ENCODE measurements at regions not wholly inside any gene's neighbourhood (a gene's known extent, or its start where the extent isn't known, plus 50 kb on each side); places are given as distances from the start of the nearest gene placed in this dataset.

DNA sequence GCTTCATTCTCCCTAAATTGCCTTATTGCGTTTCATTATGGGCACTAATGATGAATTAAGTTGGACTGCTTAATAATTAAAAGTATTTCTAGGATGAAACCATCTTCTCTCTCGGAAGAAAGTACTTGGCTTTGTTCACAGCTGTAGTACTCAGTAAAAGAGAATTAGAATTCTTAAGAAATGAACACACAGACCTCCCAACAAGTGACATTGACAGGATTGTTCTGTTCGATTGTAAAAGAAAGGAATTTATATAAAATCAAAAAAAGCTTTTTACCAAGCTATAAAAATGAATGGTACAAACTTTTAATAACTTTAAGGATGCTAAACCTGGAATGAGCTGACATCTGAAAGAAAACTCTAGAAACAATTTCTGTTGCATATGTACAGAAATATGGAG lies 416.4 kb upstream of the THRB start:
- Mint-ChIP-seq H3K27me3 (ENCODE audit: insufficient read depth, unreplicated experiment) (peaks cover 28% of the 10 kb centered on the region), H3K4me3 (ENCODE audit: unreplicated experiment) (no peak overlapping the region), H3K9me3 (ENCODE audit: unreplicated experiment) (no peaks in the 10 kb centered on the region), H3K4me1 (ENCODE audit: low read depth, unreplicated experiment) (peaks cover 2% of the 10 kb centered on the region), H3K27ac (ENCODE audit: unreplicated experiment) (no peak overlapping the region), H3K36me3 (ENCODE audit: insufficient read depth, unreplicated experiment) (no peaks in the 10 kb centered on the region)
- no TSS peak for BruUV-seq (replicated peaks)
- Histone ChIP-seq H3K9me3 (no peaks in the 10 kb centered on the region), H3K4me1 (no peaks in the 10 kb centered on the region), H3K27me3 (replicated peaks; ENCODE audit: control insufficient read depth, insufficient read depth, low read length) (no peaks in the 10 kb centered on the region; the same call in 1 of the 2 replicates), H3K4me3 (ENCODE audit: low read depth, low read length) (no peak overlapping the region), H3K36me3 (ENCODE audit: control insufficient read depth, insufficient read depth, low read length) (no peaks in the 10 kb centered on the region)
- DNase-seq, result no peak
- TF ChIP-seq, protein P1, sequence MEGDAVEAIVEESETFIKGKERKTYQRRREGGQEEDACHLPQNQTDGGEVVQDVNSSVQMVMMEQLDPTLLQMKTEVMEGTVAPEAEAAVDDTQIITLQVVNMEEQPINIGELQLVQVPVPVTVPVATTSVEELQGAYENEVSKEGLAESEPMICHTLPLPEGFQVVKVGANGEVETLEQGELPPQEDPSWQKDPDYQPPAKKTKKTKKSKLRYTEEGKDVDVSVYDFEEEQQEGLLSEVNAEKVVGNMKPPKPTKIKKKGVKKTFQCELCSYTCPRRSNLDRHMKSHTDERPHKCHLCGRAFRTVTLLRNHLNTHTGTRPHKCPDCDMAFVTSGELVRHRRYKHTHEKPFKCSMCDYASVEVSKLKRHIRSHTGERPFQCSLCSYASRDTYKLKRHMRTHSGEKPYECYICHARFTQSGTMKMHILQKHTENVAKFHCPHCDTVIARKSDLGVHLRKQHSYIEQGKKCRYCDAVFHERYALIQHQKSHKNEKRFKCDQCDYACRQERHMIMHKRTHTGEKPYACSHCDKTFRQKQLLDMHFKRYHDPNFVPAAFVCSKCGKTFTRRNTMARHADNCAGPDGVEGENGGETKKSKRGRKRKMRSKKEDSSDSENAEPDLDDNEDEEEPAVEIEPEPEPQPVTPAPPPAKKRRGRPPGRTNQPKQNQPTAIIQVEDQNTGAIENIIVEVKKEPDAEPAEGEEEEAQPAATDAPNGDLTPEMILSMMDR (IDR thresholded peaks at IDR 0.05; ENCODE audit: insufficient read depth in 1 of 2, low read depth in 1 of 2, low read length in 1 of 2, severe bottlenecking in 1 of 2, unreplicated experiment in 1 of 2), result no peak
- CTCF ChIA-PET, result no interaction called here
- POLR2A ChIA-PET, result no interaction called here
- intact Hi-C loops (cut with micrococcal nuclease; ENCODE audit: unreplicated experiment), result no loop called here

DNA sequence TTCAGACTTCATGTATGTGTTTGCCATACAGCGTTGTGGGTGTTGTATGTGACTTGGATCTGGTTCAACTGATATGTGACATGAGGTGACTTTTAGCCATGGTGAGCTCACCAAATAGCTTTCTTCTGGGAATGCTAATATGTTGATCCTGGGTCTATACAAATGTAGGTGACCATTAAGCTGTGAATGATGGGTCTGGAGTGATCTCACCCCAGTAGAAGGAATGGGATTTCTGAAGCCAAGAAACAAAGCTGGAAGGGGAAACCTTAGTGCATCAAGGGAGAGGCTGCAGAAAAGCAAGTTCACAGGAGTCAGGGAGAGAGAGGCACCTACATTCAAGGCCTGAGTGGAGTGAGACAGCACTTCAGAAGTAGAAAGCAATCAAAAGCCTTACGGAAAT lies 421.0 kb upstream of the THRB start:
- Histone ChIP-seq H3K27me3 (replicated peaks; ENCODE audit: control insufficient read depth, insufficient read depth, low read length) (no peaks in the 10 kb centered on the region; the same call in 1 of the 2 replicates), H3K36me3 (ENCODE audit: control insufficient read depth, insufficient read depth, low read length) (no peaks in the 10 kb centered on the region), H3K4me3 (ENCODE audit: low read depth, low read length) (no peak overlapping the region), H3K9me3 (no peaks in the 10 kb centered on the region), H3K4me1 (no peaks in the 10 kb centered on the region)
- Mint-ChIP-seq H3K4me1 (ENCODE audit: low read depth, unreplicated experiment) (no peaks in the 10 kb centered on the region), H3K4me3 (ENCODE audit: unreplicated experiment) (no peak overlapping the region), H3K27ac (ENCODE audit: unreplicated experiment) (no peak overlapping the region), H3K9me3 (ENCODE audit: unreplicated experiment) (no peaks in the 10 kb centered on the region), H3K36me3 (ENCODE audit: insufficient read depth, unreplicated experiment) (no peaks in the 10 kb centered on the region), H3K27me3 (ENCODE audit: insufficient read depth, unreplicated experiment) (peaks cover 17% of the 10 kb centered on the region)
- BruUV-seq (replicated peaks), result no TSS peak
- intact Hi-C loops (cut with micrococcal nuclease; ENCODE audit: unreplicated experiment), result no loop called here
- POLR2A ChIA-PET, result no interaction called here
- CTCF ChIA-PET, result no interaction called here
- TF ChIP-seq, protein P1 (IDR thresholded peaks at IDR 0.05; ENCODE audit: insufficient read depth in 1 of 2, low read depth in 1 of 2, low read length in 1 of 2, severe bottlenecking in 1 of 2, unreplicated experiment in 1 of 2), result no peak
- DNase-seq, result no peak

DNA sequence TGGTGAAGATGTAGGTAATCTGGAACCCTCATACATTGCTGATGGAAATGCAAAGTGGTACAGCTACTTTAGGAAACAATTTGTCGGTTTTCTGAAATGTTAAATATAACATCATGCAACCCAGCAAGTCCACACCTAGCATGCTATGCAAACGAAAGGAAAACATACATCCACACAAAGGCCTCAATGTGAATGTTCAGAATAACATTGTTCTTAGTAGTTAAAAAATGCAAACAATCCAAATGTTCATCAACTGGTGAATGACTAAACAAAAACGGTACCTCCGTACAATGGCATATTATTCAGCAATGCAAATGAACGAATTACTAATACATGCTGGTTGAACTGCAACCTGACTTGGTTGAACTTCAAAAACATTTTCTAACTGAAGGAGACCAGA lies 423.3 kb upstream of the THRB start:
- TF ChIP-seq, protein P1 (IDR thresholded peaks at IDR 0.05; ENCODE audit: insufficient read depth in 1 of 2, low read depth in 1 of 2, low read length in 1 of 2, severe bottlenecking in 1 of 2, unreplicated experiment in 1 of 2), result no peak
- Histone ChIP-seq H3K4me3 (ENCODE audit: low read depth, low read length) (no peak overlapping the region), H3K4me1 (no peaks in the 10 kb centered on the region), H3K9me3 (no peaks in the 10 kb centered on the region), H3K36me3 (ENCODE audit: control insufficient read depth, insufficient read depth, low read length) (no peaks in the 10 kb centered on the region), H3K27me3 (replicated peaks; ENCODE audit: control insufficient read depth, insufficient read depth, low read length) (no peaks in the 10 kb centered on the region)
- H3K9me3 Mint-ChIP-seq (ENCODE audit: unreplicated experiment), result no peaks in the 10 kb centered on the region
- intact Hi-C loops (cut with micrococcal nuclease; ENCODE audit: unreplicated experiment), result no loop called here
- H3K27ac Mint-ChIP-seq (ENCODE audit: unreplicated experiment), result no peak overlapping the region
- ChIA-PET POLR2A (no interaction called here), CTCF (no interaction called here)
- no peaks in the 10 kb centered on the region for H3K36me3 Mint-ChIP-seq (ENCODE audit: insufficient read depth, unreplicated experiment)
- DNase-seq, result no peak
- H3K4me3 Mint-ChIP-seq (ENCODE audit: unreplicated experiment), result no peak overlapping the region
- H3K27me3 Mint-ChIP-seq (ENCODE audit: insufficient read depth, unreplicated experiment), result peaks cover 17% of the 10 kb centered on the region
- H3K4me1 Mint-ChIP-seq (ENCODE audit: low read depth, unreplicated experiment), result no peaks in the 10 kb centered on the region
- BruUV-seq (replicated peaks), result no TSS peak

All from Caco-2 (cell line).